HCT116 (cell line): ENCODE measurements at regions not wholly inside any gene's neighbourhood (a gene's known extent, or its start where the extent isn't known, plus 50 kb on each side); places are given as distances from the start of the nearest gene placed in this dataset.

ENCODE experiments used
- EZH2 ChIP-seq: fragments of 200-600 bp; sonication (generic); IDR thresholded peaks from 2 replicates; pipeline ENCODE4 v1.6.1; 2017; ENCODE audit warnings: antibody characterized with exemption, mixed run types
- TF ChIP-seq, protein P1 (sequence below), 3 experiments: fragments of 200-600 bp in 1 of 3; sonication (generic) in 1 of 3; IDR thresholded peaks in 2 of 3; conservative IDR thresholded peaks in 1 of 3; 2 replicates each; pipeline ENCODE4 v1.5.1; 2012 to 2017; ENCODE audit warnings: low read depth in 2 of 3, low read length in 2 of 3, antibody characterized with exemption in 1 of 3, borderline replicate concordance in 1 of 3, control low read depth in 1 of 3, mild to moderate bottlenecking in 1 of 3, mixed read lengths in 1 of 3, mixed run types in 1 of 3, moderate library complexity in 1 of 3; ENCODE audit not compliant: insufficient read depth in 1 of 3

DNA sequence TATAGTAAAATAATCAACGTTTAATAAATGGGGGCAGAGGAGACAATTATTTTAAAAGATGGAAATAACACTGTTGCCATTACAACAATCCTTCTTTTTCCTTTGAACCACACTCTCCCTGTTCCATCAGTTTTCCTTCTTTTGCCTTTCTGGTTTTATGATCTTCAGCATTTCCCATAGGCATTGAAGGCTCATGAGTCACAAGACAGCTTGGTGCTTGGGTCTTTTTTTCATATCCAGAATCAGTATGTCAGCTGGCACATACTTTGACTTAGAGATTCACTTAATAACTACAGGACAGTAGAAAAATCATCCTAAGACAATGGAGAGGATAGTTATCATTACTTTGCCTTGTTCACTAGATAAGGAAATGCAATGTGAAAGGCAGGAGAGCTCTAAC, 521.6 kb upstream of the TSPY4 start:
- TF ChIP-seq, protein P1, sequence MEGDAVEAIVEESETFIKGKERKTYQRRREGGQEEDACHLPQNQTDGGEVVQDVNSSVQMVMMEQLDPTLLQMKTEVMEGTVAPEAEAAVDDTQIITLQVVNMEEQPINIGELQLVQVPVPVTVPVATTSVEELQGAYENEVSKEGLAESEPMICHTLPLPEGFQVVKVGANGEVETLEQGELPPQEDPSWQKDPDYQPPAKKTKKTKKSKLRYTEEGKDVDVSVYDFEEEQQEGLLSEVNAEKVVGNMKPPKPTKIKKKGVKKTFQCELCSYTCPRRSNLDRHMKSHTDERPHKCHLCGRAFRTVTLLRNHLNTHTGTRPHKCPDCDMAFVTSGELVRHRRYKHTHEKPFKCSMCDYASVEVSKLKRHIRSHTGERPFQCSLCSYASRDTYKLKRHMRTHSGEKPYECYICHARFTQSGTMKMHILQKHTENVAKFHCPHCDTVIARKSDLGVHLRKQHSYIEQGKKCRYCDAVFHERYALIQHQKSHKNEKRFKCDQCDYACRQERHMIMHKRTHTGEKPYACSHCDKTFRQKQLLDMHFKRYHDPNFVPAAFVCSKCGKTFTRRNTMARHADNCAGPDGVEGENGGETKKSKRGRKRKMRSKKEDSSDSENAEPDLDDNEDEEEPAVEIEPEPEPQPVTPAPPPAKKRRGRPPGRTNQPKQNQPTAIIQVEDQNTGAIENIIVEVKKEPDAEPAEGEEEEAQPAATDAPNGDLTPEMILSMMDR (IDR thresholded peaks at IDR 0.05 in 2 of 3, conservative IDR thresholded peaks at IDR 0.05 in 1 of 3; ENCODE audit: borderline replicate concordance in 1 of 3, insufficient read depth in 1 of 3, low read depth in 2 of 3, low read length in 2 of 3), result no peak
- TF ChIP-seq EZH2, result no peak
